Dedifferentiated amniotic fluid mesenchymal stem cell (primary cell): ENCODE measurements at regions not wholly inside any gene's neighbourhood (a gene's known extent, or its start where the extent isn't known, plus 50 kb on each side); places are given as distances from the start of the nearest gene placed in this dataset.

Experiments used
- DNase-seq: peaks from one replicate; pipeline ENCODE4 v3.0.0-alpha.2; 2016; ENCODE audit errors: extremely low spot score

GRCh38 chr2:240358080-240358479, 77.4 kb upstream of the GPC1 start:
- DNase-seq = no peak

- DNase-seq = no peak
These were observed 76.6 kb upstream of the GPC1 start for GRCh38 chr2:240358821-240359397.

- no peak for DNase-seq
These were observed 75.8 kb upstream of the GPC1 start for GRCh38 chr2:240359695-240360094.

GRCh38 chr2:240360645-240361475, 74.6 kb upstream of the GPC1 start:
- DNase-seq = no peak

- DNase-seq = no peak
These were observed 73.2 kb upstream of the GPC1 start for GRCh38 chr2:240362216-240362755.

GRCh38 chr2:240362826-240363745, 72.4 kb upstream of the GPC1 start:
- no peak for DNase-seq

GRCh38 chr2:240363746-240364581, 71.5 kb upstream of the GPC1 start:
- DNase-seq = no peak

GRCh38 chr2:240364582-240364960, 70.9 kb upstream of the GPC1 start:
- no peak for DNase-seq

- DNase-seq = no peak
These were observed 70.3 kb upstream of the GPC1 start for GRCh38 chr2:240364961-240365775.

- DNase-seq = no peak
These were observed 69.4 kb upstream of the GPC1 start for GRCh38 chr2:240365971-240366471.

- DNase-seq = no peak
These were observed 68.6 kb upstream of the GPC1 start for GRCh38 chr2:240366901-240367300.

- DNase-seq = no peak
These were observed 67.7 kb upstream of the GPC1 start for GRCh38 chr2:240367721-240368120.

- DNase-seq = no peak
These were observed 66.6 kb upstream of the GPC1 start for GRCh38 chr2:240368781-240369331.

GRCh38 chr2:240369335-240369734, 66.1 kb upstream of the GPC1 start:
- DNase-seq = no peak

- peak; percentile 91 for DNase-seq
These were observed 65.5 kb upstream of the GPC1 start for GRCh38 chr2:240369801-240370585.

GRCh38 chr2:240371129-240372000, 64.1 kb upstream of the GPC1 start:
- no peak for DNase-seq

GRCh38 chr2:240372101-240372500, 63.4 kb upstream of the GPC1 start:
- no peak for DNase-seq

GRCh38 chr2:240373289-240373885, 62.1 kb upstream of the GPC1 start:
- DNase-seq = no peak
